HEK293 (cell line): ENCODE measurements at regions not wholly inside any gene's neighbourhood (a gene's known extent, or its start where the extent isn't known, plus 50 kb on each side); places are given as distances from the start of the nearest gene placed in this dataset.
A peak's percentile ranks its signal among the peaks of the same experiment; 100 is the strongest.

Experiments
- HIC1 ChIP-seq: fragments of 450-650 bp; formaldehyde crosslinking; IDR thresholded peaks from 2 replicates; pipeline ENCODE4 v1.5.1; 2016; ENCODE audit warnings: missing biosample characterization, missing genetic modification characterization
- KLF1 ChIP-seq: fragments of 450-650 bp; formaldehyde crosslinking; IDR thresholded peaks from 2 replicates; pipeline ENCODE4 v1.5.1; 2016; ENCODE audit warnings: missing biosample characterization, missing genetic modification characterization
- KLF8 ChIP-seq: fragments of 450-650 bp; formaldehyde crosslinking; IDR thresholded peaks from 2 replicates; pipeline ENCODE4 v1.5.1; 2016; ENCODE audit warnings: missing biosample characterization, missing genetic modification characterization
- OVOL3 ChIP-seq: fragments of 450-650 bp; formaldehyde crosslinking; IDR thresholded peaks from 2 replicates; pipeline ENCODE4 v1.5.1; 2016; ENCODE audit warnings: missing biosample characterization, missing genetic modification characterization
- PBX3 ChIP-seq: sonication (generic); formaldehyde crosslinking; IDR thresholded peaks from 2 replicates; pipeline ENCODE4 v1.8.1; 2022; ENCODE audit warnings: mild to moderate bottlenecking, moderate library complexity, missing genetic modification reagents
- PRDM10 ChIP-seq: fragments of 450-650 bp; formaldehyde crosslinking; IDR thresholded peaks from 2 replicates; pipeline ENCODE4 v1.5.1; 2016; ENCODE audit warnings: missing biosample characterization, missing genetic modification characterization
- SETDB1 ChIP-seq: IDR thresholded peaks from one replicate; pipeline ENCODE4 v1.6.1; 2017; ENCODE audit warnings: mild to moderate bottlenecking, low read length, moderate library complexity, mixed read lengths; ENCODE audit not compliant: insufficient read length
- SP3 ChIP-seq: fragments of 450-650 bp; formaldehyde crosslinking; IDR thresholded peaks from 2 replicates; pipeline ENCODE4 v1.5.1; 2016; ENCODE audit warnings: missing biosample characterization, missing genetic modification characterization
- ZBTB20 ChIP-seq: fragments of 450-650 bp; formaldehyde crosslinking; IDR thresholded peaks from 2 replicates; pipeline ENCODE4 v1.5.1; 2016; ENCODE audit warnings: missing biosample characterization, missing genetic modification characterization
- ZIC2 ChIP-seq: fragments of 450-650 bp; formaldehyde crosslinking; IDR thresholded peaks from 2 replicates; pipeline ENCODE4 v1.5.1; 2016; ENCODE audit warnings: missing biosample characterization, missing genetic modification characterization
- ZNF175 ChIP-seq: fragments of 450-650 bp; formaldehyde crosslinking; IDR thresholded peaks from 2 replicates; pipeline ENCODE4 v1.5.1; 2016; ENCODE audit warnings: missing biosample characterization, missing genetic modification characterization
- ZNF214 ChIP-seq: fragments of 450-650 bp; formaldehyde crosslinking; IDR thresholded peaks from 2 replicates; pipeline ENCODE4 v1.5.1; 2017; ENCODE audit warnings: missing biosample characterization, mild to moderate bottlenecking, missing genetic modification characterization, borderline replicate concordance
- ZNF24 ChIP-seq: fragments of 450-650 bp; formaldehyde crosslinking; IDR thresholded peaks from 2 replicates; pipeline ENCODE4 v1.5.1; 2016; ENCODE audit warnings: missing biosample characterization, missing genetic modification characterization
- ZNF350 ChIP-seq: fragments of 450-650 bp; formaldehyde crosslinking; IDR thresholded peaks from 2 replicates; pipeline ENCODE4 v1.5.0; 2017; ENCODE audit warnings: missing biosample characterization, mild to moderate bottlenecking, missing genetic modification characterization
- ZNF513 ChIP-seq: fragments of 450-650 bp; IDR thresholded peaks from 2 replicates; pipeline ENCODE4 v1.5.1; 2018; ENCODE audit warnings: missing biosample characterization, missing genetic modification characterization
- ZNF544 ChIP-seq: fragments of 450-650 bp; formaldehyde crosslinking; IDR thresholded peaks from 2 replicates; pipeline ENCODE4 v1.5.0; 2017; ENCODE audit warnings: missing biosample characterization, missing genetic modification characterization
- ZNF621 ChIP-seq: fragments of 450-650 bp; formaldehyde crosslinking; IDR thresholded peaks from 2 replicates; pipeline ENCODE4 v1.5.1; 2017; ENCODE audit warnings: missing biosample characterization, missing genetic modification characterization
- ZNF654 ChIP-seq: fragments of 450-650 bp; formaldehyde crosslinking; IDR thresholded peaks from 2 replicates; pipeline ENCODE4 v1.5.1; 2016; ENCODE audit warnings: low read depth, missing biosample characterization, missing genetic modification characterization
- ZNF707 ChIP-seq: fragments of 450-650 bp; formaldehyde crosslinking; IDR thresholded peaks from 2 replicates; pipeline ENCODE4 v1.5.1; 2016; ENCODE audit warnings: missing biosample characterization, missing genetic modification characterization
- ZNF776 ChIP-seq: fragments of 450-650 bp; formaldehyde crosslinking; IDR thresholded peaks from 2 replicates; pipeline ENCODE4 v1.5.0; 2017; ENCODE audit warnings: missing biosample characterization, missing genetic modification characterization, borderline replicate concordance

- TF ChIP-seq HIC1, result 0 out of 2 replicates have a peak, but pooled peaks have one; percentile 51
- no peak for TF ChIP-seq ZNF621 (tag by site-specific recombination)
- TF ChIP-seq ZNF707 (tag by site-specific recombination), result no peak
- no peak for TF ChIP-seq ZNF175 (tag by site-specific recombination)
- TF ChIP-seq PRDM10 (tag by site-specific recombination), result peak; percentile 97
- peak; percentile 55; the same call in 1 of the 2 replicates for TF ChIP-seq KLF8 (tag by site-specific recombination)
- no peak for TF ChIP-seq ZNF776 (tag by site-specific recombination)
- no peak for TF ChIP-seq ZNF214 (tag by site-specific recombination)
- no peak for TF ChIP-seq SETDB1
- peak; percentile 55 for TF ChIP-seq ZBTB20 (tag by site-specific recombination)
- TF ChIP-seq ZNF350 (tag by site-specific recombination), result peak; percentile 16; the same call in 1 of the 2 replicates
- no peak for TF ChIP-seq ZNF544 (tag by site-specific recombination)
- TF ChIP-seq ZIC2, result no peak
- no peak for TF ChIP-seq SP3 (tag by site-specific recombination)
- TF ChIP-seq ZNF513 (tag by site-specific recombination), result no peak
- peak; percentile 11; the same call in 1 of the 2 replicates for TF ChIP-seq ZNF654
- no peak for TF ChIP-seq PBX3 (CRISPR knock-in tag)
- TF ChIP-seq OVOL3 (tag by site-specific recombination), result no peak
- TF ChIP-seq KLF1 (tag by site-specific recombination), result peak; percentile 40; the same call in 1 of the 2 replicates
- peak; percentile 61; the same call in 1 of the 2 replicates for TF ChIP-seq ZNF24 (tag by site-specific recombination)
Measured at GRCh38 chr5:36740259-36740898, 134.0 kb downstream of the SLC1A3 start (continued).
